Neural progenitor cell (in vitro differentiated cells): ENCODE measurements at regions not wholly inside any gene's neighbourhood (a gene's known extent, or its start where the extent isn't known, plus 50 kb on each side); places are given as distances from the start of the nearest gene placed in this dataset.

Experiments
- EZH2phosphoT487 ChIP-seq: fragments of 200-600 bp; sonication (generic); IDR thresholded peaks from 2 replicates; pipeline ENCODE4 v1.6.1; 2017; ENCODE audit warnings: antibody characterized with exemption
- TF ChIP-seq, protein P1 (sequence below): fragments of 200-600 bp; sonication (generic); IDR thresholded peaks from 2 replicates; pipeline ENCODE4 v1.5.1; 2017; ENCODE audit warnings: antibody characterized with exemption, mild to moderate bottlenecking

DNA sequence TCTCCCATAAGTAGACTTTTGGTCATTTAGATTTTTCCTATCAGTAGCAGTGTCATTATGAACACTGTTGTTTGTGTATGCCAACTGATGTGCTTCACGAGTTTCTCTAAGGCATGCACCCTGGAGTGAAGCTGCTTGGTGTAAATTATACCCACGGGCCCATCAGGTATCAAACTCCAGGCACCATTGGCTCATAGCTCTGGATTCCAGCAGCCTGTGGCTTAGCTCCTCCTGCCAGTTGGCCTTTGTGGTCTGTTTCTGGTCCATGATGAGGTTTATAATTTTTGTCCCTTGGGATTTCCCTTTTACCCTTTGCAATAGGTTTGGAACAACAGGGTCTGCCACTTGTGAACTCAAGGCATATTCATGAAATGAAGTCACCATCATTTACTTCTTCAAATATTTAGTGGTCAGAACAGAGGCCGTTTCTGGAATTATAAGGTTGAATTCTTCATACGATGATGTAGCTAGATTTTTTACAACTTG is 350.5 kb downstream of the PRL start:
- no peak for TF ChIP-seq EZH2phosphoT487
- TF ChIP-seq, protein P1, sequence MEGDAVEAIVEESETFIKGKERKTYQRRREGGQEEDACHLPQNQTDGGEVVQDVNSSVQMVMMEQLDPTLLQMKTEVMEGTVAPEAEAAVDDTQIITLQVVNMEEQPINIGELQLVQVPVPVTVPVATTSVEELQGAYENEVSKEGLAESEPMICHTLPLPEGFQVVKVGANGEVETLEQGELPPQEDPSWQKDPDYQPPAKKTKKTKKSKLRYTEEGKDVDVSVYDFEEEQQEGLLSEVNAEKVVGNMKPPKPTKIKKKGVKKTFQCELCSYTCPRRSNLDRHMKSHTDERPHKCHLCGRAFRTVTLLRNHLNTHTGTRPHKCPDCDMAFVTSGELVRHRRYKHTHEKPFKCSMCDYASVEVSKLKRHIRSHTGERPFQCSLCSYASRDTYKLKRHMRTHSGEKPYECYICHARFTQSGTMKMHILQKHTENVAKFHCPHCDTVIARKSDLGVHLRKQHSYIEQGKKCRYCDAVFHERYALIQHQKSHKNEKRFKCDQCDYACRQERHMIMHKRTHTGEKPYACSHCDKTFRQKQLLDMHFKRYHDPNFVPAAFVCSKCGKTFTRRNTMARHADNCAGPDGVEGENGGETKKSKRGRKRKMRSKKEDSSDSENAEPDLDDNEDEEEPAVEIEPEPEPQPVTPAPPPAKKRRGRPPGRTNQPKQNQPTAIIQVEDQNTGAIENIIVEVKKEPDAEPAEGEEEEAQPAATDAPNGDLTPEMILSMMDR = no peak
